RPMI8226 (cell line): ENCODE measurements at regions not wholly inside any gene's neighbourhood (a gene's known extent, or its start where the extent isn't known, plus 50 kb on each side); places are given as distances from the start of the nearest gene placed in this dataset.

ENCODE experiments used
- DNase-seq: peaks from one replicate; pipeline ENCODE4 v3.0.0-alpha.2; 2015

DNA sequence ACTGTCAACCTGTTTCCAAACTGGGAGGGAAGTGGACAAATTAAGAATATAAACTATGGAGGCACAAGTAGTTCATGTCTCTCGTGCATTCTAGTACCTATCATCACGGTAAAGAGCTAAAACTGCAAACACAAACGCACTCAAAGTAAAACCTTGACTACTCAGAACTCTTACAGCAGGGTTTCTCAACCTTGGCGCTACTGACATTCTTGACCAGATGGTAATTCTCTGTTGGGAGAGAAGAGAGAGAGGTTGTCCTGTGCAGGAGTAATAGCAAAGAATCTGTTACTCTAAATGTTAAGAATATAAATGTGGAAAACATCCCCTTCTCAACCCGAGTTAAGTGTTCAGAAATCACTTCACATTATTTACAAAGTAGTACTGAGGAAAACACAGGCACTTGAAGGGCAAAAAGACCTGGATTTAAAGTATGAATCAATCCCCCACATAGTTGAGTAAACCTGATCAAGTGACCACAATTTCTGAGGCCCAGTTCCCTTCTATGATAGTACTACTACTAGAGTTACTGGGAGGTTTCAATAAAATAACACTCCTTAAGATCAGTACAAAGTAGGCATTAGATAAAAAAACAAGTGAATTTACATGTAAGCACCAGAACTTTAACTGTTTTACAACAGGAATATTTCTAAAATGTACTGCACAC, 73.1 kb upstream of the ARHGAP32 start:
- DNase-seq, result no peak

DNA sequence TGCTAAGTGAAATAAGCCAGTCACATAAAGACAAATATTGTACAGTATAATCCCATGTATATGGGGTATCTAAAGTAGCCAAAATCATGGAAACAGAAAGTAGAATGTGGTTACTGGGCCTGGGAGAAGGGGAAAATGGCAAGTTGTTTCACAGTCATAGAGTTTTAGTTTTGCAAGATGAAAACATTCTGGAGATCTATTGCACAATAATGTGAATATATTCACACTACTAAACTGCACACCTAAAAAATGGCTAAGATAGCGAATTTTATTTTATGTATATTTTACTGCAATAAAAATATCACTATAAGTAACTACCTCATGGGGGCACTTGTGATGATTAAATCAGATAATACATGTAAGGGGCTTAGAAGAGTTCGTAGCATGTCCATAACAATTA, 72.0 kb upstream of the ARHGAP32 start:
- no peak for DNase-seq

DNA sequence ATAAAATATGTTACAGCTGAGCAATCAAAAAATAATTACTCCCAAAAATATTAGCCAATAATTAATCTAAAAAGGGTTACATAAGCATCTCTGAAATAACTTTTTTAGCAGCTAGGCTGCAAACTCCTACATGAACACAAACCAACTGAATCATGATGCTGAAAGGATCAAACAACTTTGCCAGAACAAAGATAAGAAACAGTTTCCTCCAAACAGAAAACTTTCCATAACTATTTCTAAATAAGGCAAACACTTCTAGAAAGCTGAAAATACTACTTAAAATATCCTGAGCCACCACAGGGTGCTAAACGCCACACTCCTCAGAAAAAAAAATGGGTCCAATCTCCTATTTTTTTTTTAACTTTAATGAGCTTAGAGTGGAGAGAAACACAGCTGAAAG, 68.6 kb upstream of the ARHGAP32 start:
- no peak for DNase-seq

DNA sequence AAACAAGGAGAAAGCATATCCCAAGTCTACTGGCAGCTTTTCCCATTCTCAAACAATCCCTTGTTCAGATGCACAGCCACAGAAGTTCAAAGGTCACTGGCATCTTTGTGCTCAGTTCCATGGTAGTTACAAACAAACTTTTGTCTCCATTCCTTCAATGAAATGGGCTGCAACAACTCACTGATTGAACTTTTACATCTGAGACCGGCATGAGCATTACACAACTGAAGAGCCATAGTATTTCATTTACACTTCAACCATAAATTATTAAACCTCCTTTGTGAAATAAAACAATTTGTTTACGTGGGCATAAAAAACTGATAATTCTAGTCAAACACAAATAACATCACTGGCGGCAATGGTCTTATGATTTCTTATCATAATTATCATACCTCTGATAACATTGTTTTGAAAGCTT, 67.8 kb upstream of the ARHGAP32 start:
- no peak for DNase-seq

DNA sequence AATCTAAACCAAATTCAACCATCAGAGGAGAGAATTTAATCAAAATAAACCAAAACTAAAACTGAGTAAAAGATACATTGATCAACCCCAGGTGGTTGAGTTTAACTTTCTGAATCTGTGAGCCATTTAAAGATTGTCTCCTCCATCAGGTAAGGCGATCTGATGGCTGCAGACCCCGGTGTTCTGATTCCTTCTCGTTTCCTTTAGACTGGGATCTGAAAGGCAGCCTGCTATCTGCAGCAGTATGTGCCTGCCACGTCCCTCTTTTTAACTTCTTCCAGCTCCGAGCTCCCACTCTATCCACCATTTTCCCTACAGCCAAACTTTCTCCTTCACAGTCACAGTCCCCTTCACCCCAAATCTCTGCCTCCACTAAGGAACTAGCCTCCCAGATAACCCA, 66.1 kb upstream of the ARHGAP32 start:
- DNase-seq, result no peak

DNA sequence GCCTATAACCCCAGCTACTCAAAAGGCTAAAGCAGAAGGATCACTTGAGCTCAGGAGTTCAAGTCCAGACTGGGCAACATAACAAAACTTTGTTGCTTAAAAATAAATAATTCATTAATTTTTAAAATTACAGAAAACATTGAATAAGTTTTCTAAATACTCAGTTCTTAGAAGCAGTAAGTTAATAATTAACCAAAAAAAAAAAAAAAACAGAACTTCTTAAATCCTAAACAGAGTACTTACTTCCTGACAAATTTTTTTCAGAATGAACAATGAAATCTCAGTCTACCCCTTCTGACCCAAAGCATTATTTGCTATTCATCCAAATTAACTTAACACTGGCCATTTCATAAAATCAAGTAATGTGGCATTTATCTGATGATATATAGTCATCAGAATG, 65.4 kb upstream of the ARHGAP32 start:
- DNase-seq, result no peak

DNA sequence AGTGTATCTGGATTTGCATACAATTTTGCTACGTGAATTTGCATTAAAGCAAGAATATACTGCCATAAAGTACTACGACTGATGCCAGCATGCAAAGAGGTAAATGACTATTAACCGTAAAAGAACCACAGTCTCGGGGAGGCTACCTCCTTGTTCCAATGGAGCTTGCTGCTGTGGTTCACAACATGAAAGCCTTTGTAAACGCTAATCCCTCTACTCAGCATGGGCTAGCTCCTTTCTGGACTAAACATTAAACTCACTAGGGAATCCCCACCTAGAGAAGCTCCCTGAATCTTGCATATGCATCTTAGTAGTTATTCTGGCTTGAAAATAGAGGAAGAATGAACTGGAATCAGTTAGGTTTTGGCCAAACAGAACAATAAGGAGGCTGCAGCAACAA, 60.5 kb upstream of the ARHGAP32 start:
- no peak for DNase-seq

DNA sequence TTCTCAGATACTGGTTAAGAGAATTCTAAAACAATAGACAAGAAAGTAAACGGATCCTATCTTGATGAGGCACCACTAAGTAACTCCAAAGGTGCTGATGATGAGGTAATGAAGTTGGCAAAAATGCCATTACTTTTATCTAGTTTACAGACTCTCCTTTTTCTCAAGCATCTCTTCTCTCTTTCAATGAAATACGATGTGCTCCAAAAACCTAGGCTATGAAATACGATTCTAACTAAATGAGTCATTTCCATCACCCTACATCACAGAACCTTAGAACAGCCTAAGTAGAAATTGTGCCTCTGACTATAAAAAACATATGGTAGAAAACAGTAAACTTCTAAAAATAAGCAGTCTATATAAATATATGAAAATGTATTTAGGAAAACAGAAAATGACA, 58.9 kb upstream of the ARHGAP32 start:
- DNase-seq, result no peak

DNA sequence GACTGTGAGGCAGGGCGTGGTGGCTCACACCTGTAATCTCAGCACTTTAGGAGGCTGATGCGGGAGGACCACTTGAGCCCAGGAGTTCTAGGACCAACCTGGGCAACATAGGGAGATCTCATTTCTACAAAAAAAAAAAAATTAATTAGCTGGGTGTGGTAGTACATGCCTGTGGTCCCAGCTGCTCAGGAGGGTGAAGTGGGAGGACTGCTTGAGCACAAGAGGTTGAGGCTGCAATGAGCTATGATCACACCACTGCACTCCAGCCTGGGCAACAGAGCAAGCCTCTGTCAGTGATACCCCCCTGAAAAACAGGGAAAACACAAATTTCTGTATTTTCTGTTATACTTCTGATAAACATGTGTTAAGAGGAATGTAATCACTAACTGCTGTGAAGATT, 57.8 kb upstream of the ARHGAP32 start:
- no peak for DNase-seq

DNA sequence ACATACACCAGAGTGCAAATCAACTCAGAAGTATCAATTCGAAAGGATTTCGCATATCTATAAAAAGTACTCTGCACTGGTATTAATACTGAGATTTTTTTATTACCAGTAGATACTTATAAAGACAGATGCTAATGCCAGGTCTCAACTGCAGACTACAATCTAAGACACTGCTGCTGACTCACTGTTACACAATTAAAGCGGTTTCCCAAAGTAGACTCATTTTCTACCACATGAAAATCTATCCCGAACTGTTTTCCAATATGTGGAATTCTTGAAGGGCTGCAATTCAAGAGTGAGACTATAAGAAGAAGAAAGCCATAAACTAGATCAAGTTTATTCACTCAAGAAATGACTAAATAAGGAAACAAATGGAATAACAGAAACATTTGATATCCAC, 57.2 kb upstream of the ARHGAP32 start:
- no peak for DNase-seq

DNA sequence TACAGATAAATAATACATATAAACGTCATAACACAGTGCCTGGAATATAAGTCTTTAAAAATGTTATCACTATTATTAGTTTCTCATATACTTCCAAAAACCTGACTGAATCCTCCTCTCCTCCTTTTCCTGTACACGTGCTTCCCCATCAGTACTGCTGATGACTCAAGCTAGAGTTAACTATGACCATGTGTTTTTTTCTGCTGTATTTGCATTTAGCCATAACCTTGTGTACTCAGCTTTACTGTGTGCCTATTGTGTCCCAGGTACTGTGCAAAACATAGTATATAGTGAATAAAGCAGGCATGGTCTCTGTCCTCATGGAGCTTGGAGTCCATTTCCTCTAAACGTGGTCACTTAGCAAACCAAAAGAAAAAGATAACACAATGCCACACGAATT, 56.5 kb upstream of the ARHGAP32 start:
- no peak for DNase-seq

DNA sequence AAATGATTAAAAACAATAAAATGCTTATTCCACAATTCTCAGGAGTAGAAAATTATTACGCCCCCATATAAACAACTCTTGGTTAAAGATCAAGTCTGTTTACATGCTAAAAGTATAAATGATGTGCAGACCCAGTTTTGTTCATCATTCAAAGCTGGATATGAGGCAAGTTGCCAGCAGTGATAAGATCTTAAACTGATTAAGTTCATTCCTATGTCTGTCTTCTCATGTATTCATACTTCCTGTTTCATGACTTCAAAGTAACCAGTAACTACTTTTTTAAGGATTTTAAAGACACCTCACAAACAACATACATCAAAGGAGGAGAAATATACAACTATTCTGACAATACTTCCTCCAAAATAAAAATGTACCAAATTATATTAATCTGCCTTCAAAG, 55.0 kb upstream of the ARHGAP32 start:
- no peak for DNase-seq

DNA sequence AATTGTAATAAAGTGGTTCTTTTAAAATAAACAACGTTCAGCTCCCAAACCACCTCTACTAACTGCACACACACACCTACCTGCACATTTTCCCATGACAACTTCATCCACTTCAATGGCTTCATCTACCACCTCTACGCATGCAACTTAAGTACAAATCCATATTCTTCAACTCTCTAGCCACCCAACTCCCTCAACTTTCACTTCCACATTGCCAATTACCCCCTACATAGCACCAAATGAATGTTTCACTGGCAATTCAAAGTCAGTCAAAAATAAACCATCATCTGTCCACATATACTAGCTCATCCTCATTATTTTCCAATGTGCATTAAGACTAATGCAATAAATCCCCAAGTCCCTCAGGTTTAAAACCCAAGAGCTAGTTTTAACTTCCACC, 50.7 kb upstream of the ARHGAP32 start:
- DNase-seq, result no peak
